Kidney epithelial cell (primary cell): ENCODE measurements at regions not wholly inside any gene's neighbourhood (a gene's known extent, or its start where the extent isn't known, plus 50 kb on each side); places are given as distances from the start of the nearest gene placed in this dataset.
"Not testable (repeated sequence)": the region's sequence is repeated elsewhere in the genome, so short reads cannot be mapped to it uniquely, and the experiment has no call there.

Experiments
- DNase-seq: peaks from one replicate; pipeline ENCODE4 v3.0.0-alpha.2; 2010; ENCODE audit warnings: low read depth
- H3K27me3 ChIP-seq: 2 replicates; pipeline ENCODE4 v1.6.0; 2011; ENCODE audit warnings: low read length; ENCODE audit not compliant: control insufficient read depth, insufficient read depth
- H3K36me3 ChIP-seq: 2 replicates; pipeline ENCODE4 v1.5.1; 2011; ENCODE audit warnings: low read length; ENCODE audit not compliant: control insufficient read depth, insufficient read depth
- H3K4me3 ChIP-seq: 2 replicates; pipeline ENCODE4 v1.5.1; 2011; ENCODE audit warnings: low read depth, mild to moderate bottlenecking, control low read depth, low read length
- CTCF ChIP-seq: IDR thresholded peaks from 2 replicates; pipeline ENCODE4 v1.5.1; 2011; ENCODE audit warnings: mild to moderate bottlenecking, moderate library complexity, low read length, control low read depth, inconsistent platforms; ENCODE audit not compliant: insufficient read depth, poor library complexity, severe bottlenecking

DNA sequence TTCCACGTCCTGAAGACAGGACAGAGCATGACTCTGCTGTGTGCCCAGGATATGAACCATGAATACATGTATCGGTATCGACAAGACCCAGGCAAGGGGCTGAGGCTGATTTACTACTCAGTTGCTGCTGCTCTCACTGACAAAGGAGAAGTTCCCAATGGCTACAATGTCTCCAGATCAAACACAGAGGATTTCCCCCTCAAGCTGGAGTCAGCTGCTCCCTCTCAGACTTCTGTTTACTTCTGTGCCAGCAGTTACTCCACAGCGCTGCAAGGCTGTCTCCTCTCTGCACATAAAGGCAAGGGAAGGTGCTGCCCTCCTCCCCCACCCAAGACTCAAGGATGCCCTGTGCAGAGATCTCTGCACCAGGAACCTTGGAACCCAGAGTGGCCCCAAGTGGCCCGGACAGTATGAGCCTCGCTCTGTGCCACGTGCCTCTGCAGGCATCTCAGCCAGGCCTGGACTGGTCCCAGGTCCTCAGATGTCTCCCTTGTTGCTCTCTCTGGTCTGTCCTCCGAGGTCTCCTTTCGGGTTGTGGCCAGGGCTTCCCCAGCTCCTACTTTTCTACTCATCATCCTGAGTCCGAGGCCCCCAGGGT is 230.3 kb upstream of the PRSS58 start:
- TF ChIP-seq CTCF, result no peak
- no peaks in the 10 kb centered on the region for H3K27me3 ChIP-seq
- no peaks in the 10 kb centered on the region for H3K36me3 ChIP-seq
- no peak for DNase-seq
- no peak overlapping the region for H3K4me3 ChIP-seq

DNA sequence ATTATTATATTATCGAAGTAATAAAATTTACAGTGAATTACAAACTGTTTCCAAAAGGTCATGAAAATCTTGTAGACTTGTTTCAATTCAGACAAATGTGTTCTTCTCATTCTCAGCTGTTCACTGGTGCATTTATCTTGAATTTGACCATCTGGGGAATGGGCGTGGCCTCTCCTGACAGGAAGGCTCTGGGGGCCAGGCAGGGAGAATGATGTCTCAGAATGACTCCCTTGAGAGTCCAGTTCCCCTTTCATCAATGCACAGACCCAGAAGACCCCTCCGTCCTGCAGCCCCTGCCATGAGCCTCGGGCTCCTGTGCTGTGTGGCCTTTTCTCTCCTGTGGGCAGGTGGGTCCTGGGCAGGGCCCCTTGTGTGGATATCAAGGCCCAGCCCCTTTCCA is 229.7 kb upstream of the PRSS58 start:
- not testable (repeated sequence) for H3K4me3 ChIP-seq, H3K27me3 ChIP-seq, DNase-seq, H3K36me3 ChIP-seq

DNA sequence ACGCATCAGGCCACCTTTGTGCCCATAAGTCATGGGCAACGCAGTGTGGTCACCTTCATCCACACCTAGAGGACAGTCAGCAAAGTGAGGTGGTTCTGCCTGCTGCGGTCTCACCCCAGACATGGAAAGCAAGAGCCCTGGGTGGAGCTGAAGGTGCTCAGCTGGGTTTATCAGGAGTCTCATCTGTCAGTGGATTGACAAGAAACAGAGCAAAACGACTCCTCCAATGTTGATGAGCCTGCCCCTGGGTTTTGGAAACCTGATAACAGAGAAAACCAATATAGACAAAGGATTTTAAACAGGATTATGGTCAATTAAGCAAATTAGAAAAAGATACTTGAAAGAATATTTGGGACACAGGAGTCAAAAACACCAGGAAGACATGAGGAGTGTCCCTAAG is 229.3 kb upstream of the PRSS58 start:
- H3K4me3 ChIP-seq, result no peak overlapping the region
- TF ChIP-seq CTCF, result no peak
- H3K27me3 ChIP-seq, result no peaks in the 10 kb centered on the region
- H3K36me3 ChIP-seq, result no peaks in the 10 kb centered on the region
- no peak for DNase-seq

- no peaks in the 10 kb centered on the region for H3K36me3 ChIP-seq
- H3K4me3 ChIP-seq, result no peak overlapping the region
- TF ChIP-seq CTCF, result peak; percentile 51
- no peak for DNase-seq
- no peaks in the 10 kb centered on the region for H3K27me3 ChIP-seq
These were observed 227.9 kb upstream of the PRSS58 start for GRCh38 chr7:142485617-142486226.

DNA sequence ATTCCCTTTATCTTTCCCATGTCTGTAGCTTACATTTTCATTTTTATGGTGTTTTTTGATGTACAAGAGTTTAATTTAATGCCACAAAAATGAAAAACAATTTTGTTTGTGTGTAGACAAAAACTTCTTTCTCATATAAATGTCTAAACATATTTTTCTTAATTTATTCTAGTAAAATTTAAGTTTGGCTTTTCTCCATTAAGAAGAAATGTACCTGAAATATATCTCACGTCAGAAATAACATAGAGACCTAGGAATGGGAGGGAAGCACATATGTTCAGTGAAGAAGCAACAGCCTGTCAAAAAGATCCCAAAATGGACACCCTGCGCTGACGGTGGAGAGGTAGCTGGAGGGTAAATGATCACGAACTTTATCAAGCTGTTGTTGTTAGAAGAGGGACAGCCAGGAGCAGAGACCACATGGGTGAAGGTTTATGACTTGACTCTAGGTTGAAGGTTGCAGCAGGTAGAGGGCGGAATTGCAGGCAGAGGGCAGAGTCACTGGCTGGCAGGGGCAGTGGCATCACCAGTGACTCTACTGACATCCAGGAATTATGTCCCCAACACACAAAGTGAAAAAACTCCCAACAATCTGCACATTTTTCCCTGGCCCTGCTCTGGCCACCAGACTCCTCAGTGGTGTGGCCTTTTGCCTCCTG is 225.9 kb upstream of the PRSS58 start:
- Histone ChIP-seq H3K36me3 (no peaks in the 10 kb centered on the region), H3K4me3 (no peak overlapping the region), H3K27me3 (no peaks in the 10 kb centered on the region)
- no peak for DNase-seq
- TF ChIP-seq CTCF, result no peak

GRCh38 chr7:142482891-142483658 is 225.2 kb upstream of the PRSS58 start:
- H3K36me3 ChIP-seq, result no peaks in the 10 kb centered on the region
- no peak overlapping the region for H3K4me3 ChIP-seq
- TF ChIP-seq CTCF, result peak; percentile 96
- no peak for DNase-seq
- no peaks in the 10 kb centered on the region for H3K27me3 ChIP-seq
